ENCODE measurements at regions not wholly inside any gene's neighbourhood (a gene's known extent, or its start where the extent isn't known, plus 50 kb on each side); places are given as distances from the start of the nearest gene placed in this dataset.

DNA sequence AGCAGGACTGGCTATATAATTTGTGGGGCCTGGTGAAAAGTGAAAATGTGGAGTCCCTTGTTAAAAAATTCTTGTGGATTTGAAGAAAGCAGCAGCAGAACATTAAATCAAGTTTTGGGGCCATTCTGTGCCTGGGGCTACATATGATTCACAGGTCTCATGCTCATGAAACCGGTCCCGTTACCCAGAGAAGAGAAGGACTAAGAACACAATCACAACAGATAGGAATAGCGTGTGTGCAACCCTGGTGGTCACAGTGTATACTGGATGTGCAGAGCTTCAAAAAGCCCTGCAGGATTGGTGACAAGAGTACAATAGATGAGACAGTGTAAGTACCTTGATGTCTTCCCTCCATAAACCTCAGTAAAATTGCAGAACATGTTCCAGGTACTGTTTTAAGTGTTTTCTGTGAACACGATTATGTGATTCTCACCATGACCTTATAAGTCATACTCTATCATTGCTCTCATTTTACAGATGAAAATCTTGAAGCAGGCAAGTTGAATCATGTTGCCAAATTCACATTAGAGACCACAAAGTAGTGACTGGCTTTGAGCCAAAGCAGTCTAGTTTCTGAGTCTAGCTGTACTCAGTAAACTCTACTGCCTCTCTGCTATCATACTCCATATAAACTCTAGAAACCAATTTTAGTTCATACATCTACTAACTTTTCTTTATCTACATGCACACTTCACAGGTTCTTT lies 636.5 kb downstream of the TAF11L14 start:
- TF ChIP-seq PCBP2 (optimal IDR thresholded peaks at IDR 0.05; ENCODE audit: low read depth, low read length, poor library complexity, severe bottlenecking) (no peak), JUND (CRISPR knock-in tag; IDR thresholded peaks at IDR 0.05) (no peak), MTERF4 (CRISPR knock-in tag; IDR thresholded peaks at IDR 0.05) (no peak), DNMT3B (CRISPR knock-in tag; conservative IDR thresholded peaks at IDR 0.05) (no peak), HNRNPK (IDR thresholded peaks at IDR 0.05; ENCODE audit: low read depth, low read length, poor library complexity, severe bottlenecking) (no peak), MATR3 (CRISPR knock-in tag; IDR thresholded peaks at IDR 0.05) (no peak), PAX8 (CRISPR knock-in tag; IDR thresholded peaks at IDR 0.05; ENCODE audit: borderline replicate concordance) (no peak), PLRG1 (conservative IDR thresholded peaks at IDR 0.05) (no peak), SCMH1 (CRISPR knock-in tag; IDR thresholded peaks at IDR 0.05; ENCODE audit: borderline replicate concordance) (no peak), POLR2A (IDR thresholded peaks at IDR 0.05; ENCODE audit: insufficient read depth in 1 of 2, low read depth in 2 of 2, low read length in 2 of 2) (no peak), ZNF737 (CRISPR knock-in tag; IDR thresholded peaks at IDR 0.05; ENCODE audit: borderline replicate concordance) (no peak), RFX1 (IDR thresholded peaks at IDR 0.05) (no peak)
- TF ChIP-seq, protein P1, sequence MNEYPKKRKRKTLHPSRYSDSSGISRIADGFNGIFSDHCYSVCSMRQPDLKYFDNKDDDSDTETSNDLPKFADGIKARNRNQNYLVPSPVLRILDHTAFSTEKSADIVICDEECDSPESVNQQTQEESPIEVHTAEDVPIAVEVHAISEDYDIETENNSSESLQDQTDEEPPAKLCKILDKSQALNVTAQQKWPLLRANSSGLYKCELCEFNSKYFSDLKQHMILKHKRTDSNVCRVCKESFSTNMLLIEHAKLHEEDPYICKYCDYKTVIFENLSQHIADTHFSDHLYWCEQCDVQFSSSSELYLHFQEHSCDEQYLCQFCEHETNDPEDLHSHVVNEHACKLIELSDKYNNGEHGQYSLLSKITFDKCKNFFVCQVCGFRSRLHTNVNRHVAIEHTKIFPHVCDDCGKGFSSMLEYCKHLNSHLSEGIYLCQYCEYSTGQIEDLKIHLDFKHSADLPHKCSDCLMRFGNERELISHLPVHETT (CRISPR knock-in tag; conservative IDR thresholded peaks at IDR 0.05): no peak

All from HepG2 (cell line).